NCI-H524 (cell line): ENCODE measurements at regions not wholly inside any gene's neighbourhood (a gene's known extent, or its start where the extent isn't known, plus 50 kb on each side); places are given as distances from the start of the nearest gene placed in this dataset.

Experiments
- DNase-seq, 2 experiments: peaks; one replicate each; lab custom pipeline; 2025; lab: John Stamatoyannopoulos, UW

- no peak for DNase-seq
These were observed 70.4 kb upstream of the TAMM41 start for GRCh38 chr3:11917051-11917450.

DNA sequence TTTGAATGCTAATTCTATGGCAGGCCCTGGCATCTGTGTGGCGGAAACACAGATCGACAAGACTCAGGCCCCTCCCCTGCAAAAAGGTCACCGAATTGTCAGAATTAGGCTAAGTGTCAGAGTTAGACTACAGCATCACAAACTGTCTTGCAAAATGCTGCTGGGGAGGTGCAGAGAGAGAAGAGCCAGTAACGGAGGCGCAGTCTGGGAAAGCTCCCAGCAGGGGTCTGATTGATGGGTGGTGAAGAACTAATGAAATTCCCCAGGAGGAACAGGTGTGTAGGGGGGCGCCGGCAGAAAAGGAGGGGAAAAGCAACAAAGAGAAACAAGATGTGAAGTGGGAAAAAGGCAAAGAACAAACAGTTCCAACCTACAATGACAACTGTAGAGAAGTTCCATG lies 72.7 kb upstream of the TAMM41 start:
- DNase-seq: peak in 1 of 2 experiments; percentile 27

GRCh38 chr3:11924518-11924917 lies 77.8 kb upstream of the TAMM41 start:
- peak in 1 of 2 experiments; percentile 7 for DNase-seq

DNA sequence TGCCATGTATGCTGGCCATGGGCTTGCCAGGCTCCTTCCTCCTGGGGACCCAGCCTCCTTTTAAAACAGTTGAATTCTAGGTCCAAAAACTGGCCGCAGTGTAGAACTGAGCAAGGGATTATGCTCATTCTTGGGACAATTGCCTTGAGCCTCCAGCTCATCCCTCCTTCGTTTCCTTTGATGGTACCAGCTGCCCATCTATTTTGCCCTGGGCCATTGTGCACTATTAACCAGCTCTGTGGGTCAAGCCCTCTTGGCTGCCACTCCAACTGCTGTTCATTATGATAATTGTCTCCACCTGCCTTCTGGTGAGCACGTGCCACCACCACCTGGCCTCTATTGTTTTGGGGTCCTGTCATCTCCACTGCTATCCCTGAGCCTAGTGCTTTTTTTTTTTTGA lies 75.8 kb upstream of the SYN2 start:
- DNase-seq: peak; percentile 73 to 91

DNA sequence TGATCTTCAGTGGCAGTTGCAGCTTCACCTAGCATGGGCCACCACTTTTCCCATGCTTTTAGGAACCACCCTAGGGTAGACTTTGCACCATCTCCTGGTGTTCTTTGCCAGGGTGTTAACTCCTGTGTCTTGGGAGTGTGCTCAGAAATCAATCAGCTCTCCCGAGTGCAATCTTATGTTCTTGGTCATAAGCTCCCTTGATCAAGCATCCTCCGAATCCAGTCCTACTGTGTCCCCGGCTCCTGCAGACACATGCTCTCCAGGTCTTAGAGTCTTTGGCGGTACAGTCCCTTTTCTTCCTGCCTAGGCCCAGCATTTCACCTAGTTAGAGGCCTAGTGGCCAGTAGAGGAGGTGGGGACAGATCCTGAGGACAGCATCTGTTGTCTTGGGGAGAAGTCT lies 74.7 kb upstream of the SYN2 start:
- DNase-seq: no peak

GRCh38 chr3:11930084-11930483 lies 74.1 kb upstream of the SYN2 start:
- DNase-seq: no peak

- no peak for DNase-seq
These were observed 71.6 kb upstream of the SYN2 start for GRCh38 chr3:11932636-11933035.

DNA sequence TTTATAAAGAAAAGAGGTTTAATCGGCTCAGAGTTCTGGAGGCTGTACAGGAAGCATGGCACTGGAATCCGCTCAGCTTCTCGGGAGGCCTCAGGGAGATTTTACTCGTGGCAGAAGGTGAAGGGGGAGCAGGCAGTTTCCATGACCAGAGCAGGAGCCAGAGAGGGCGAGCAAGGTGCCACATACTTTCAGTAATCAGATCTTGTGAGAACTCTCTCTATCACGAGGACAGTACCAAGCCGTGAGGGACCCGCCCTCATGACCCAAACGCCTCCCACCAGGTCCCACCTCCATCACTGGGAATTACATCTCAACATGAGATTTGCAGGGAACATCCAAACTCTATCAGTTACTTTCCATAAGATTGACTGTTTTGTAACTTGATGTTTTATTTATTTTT lies 70.7 kb upstream of the SYN2 start:
- no peak for DNase-seq

GRCh38 chr3:11944052-11944673 lies 60.0 kb upstream of the SYN2 start:
- DNase-seq: peak; percentile 9 to 71

- DNase-seq: no peak
These were observed 55.9 kb upstream of the SYN2 start for GRCh38 chr3:11948331-11948730.

- DNase-seq: no peak
These were observed 55.3 kb upstream of the SYN2 start for GRCh38 chr3:11948866-11949265.

DNA sequence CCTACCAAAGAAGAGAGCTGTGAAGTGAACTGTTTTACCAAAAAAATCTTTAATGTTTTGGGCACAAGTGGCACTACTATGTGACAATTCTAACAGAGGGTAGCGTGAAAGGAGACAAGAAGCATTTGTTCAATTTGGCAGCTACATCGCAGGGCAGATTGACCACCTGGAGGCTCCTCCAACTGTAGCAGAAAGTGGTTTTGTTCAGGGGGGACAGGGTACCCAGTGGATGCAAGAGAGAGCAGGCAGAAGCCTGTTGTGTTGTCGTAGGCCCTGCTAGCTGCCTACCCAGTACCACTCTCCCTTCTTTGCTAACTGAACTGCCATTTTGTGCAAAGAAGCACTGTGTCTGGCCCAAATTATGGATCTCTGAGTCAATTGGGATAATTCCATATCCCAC lies 54.8 kb upstream of the SYN2 start:
- DNase-seq: no peak

DNA sequence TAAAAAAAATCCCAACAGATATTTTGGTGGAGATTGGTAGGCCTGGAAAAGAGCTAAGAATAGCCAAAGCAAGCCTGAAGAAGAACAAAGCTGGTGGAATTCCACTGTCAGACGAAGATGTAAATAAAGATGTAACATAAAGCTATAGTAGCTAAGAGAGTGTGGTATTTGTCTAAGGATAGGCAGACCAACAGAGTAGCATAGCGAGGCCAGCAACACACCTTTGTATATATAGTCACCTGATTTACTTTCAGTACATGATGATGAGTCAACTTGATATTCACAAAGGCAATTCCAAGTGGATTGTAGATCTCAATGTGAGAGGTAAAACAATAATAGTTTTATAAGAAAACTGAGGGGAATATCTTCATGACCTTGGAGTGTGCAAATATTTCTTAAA lies 53.6 kb upstream of the SYN2 start:
- DNase-seq: no peak

DNA sequence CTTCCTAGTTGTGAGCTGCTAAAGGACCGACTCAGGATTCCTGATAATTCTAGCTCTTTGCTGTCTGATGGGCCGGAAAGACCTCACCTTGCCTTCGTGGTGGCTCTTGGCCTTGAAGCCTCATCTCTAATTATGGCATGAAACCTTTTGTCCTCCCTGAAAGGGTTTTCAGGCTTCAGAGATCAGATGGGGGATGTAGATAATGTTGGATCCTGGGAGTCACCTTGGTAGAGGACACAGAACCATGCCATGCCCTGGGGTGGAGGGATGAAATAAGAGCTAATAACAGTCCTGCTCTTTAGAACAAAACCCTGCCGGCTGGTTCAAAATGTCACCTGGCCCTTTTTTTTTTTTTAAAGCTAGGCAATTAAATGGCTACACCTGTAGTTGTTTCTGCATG lies 50.8 kb upstream of the SYN2 start:
- no peak for DNase-seq

GRCh38 chr3:11953778-11954177 lies 50.4 kb upstream of the SYN2 start:
- DNase-seq: no peak

GRCh38 chr3:11954312-11954934 lies 49.8 kb upstream of the SYN2 start:
- peak in 1 of 2 experiments; percentile 26 for DNase-seq
